ENCODE measurements at regions not wholly inside any gene's neighbourhood (a gene's known extent, or its start where the extent isn't known, plus 50 kb on each side); places are given as distances from the start of the nearest gene placed in this dataset.
A peak's percentile ranks its signal among the peaks of the same experiment; 100 is the strongest.

GRCh38 chr12:118850244-118850825, 131.0 kb upstream of the SRRM4 start:
- Histone ChIP-seq H3K9me3 (replicated peaks in 1 of 3) (no peaks in the 10 kb centered on the region), H3K36me3 (replicated peaks in 1 of 2) (no peaks in the 10 kb centered on the region), H3K27ac (no peak overlapping the region), H3K27me3 (no peaks in the 10 kb centered on the region), H3K4me3 (no peak overlapping the region), H3K4me1 (replicated peaks in 1 of 2) (no peaks in the 10 kb centered on the region)
- 36 to 43% (median 38%) methylated on average over 7 of the region's 7 CpGs for WGBS, 4 donors
- TF ChIP-seq, protein P1, sequence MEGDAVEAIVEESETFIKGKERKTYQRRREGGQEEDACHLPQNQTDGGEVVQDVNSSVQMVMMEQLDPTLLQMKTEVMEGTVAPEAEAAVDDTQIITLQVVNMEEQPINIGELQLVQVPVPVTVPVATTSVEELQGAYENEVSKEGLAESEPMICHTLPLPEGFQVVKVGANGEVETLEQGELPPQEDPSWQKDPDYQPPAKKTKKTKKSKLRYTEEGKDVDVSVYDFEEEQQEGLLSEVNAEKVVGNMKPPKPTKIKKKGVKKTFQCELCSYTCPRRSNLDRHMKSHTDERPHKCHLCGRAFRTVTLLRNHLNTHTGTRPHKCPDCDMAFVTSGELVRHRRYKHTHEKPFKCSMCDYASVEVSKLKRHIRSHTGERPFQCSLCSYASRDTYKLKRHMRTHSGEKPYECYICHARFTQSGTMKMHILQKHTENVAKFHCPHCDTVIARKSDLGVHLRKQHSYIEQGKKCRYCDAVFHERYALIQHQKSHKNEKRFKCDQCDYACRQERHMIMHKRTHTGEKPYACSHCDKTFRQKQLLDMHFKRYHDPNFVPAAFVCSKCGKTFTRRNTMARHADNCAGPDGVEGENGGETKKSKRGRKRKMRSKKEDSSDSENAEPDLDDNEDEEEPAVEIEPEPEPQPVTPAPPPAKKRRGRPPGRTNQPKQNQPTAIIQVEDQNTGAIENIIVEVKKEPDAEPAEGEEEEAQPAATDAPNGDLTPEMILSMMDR (IDR thresholded peaks at IDR 0.05): peak in 4 of 6 experiments; percentile 21 to 45 (median 32)
- TF ChIP-seq POLR2A (IDR thresholded peaks at IDR 0.05): no peak
- no peak for DNase-seq
- intact Hi-C loops (cut with DNase I): no loop called here

GRCh38 chr12:118851891-118852290, 129.4 kb upstream of the SRRM4 start:
- 53 to 60% (median 58%) methylated on average over 2 of the region's 2 CpGs for WGBS, 4 donors
- H3K36me3 ChIP-seq (replicated peaks in 1 of 2): no peaks in the 10 kb centered on the region
- no peaks in the 10 kb centered on the region for H3K27me3 ChIP-seq
- H3K4me1 ChIP-seq (replicated peaks in 1 of 2): no peaks in the 10 kb centered on the region
- H3K4me3 ChIP-seq: no peak overlapping the region
- no peaks in the 10 kb centered on the region for H3K9me3 ChIP-seq (replicated peaks in 1 of 3)
- DNase-seq: no peak
- intact Hi-C loops (cut with DNase I): no loop called here
- TF ChIP-seq POLR2A (IDR thresholded peaks at IDR 0.05): no peak
- TF ChIP-seq, protein P1 (IDR thresholded peaks at IDR 0.05): no peak
- H3K27ac ChIP-seq: no peak overlapping the region

- no peaks in the 10 kb centered on the region for H3K36me3 ChIP-seq (replicated peaks in 1 of 2)
- no peak overlapping the region for H3K27ac ChIP-seq
- DNase-seq: no peak
- TF ChIP-seq, protein P1 (IDR thresholded peaks at IDR 0.05): no peak
- TF ChIP-seq POLR2A (IDR thresholded peaks at IDR 0.05): no peak
- no peak overlapping the region for H3K4me3 ChIP-seq
- WGBS, 4 donors: 49 to 66% (median 55%) methylated on average over 4 of the region's 4 CpGs
- no peaks in the 10 kb centered on the region for H3K4me1 ChIP-seq (replicated peaks in 1 of 2)
- H3K27me3 ChIP-seq: no peaks in the 10 kb centered on the region
- intact Hi-C loops (cut with DNase I): no loop called here
- H3K9me3 ChIP-seq (replicated peaks in 1 of 3): no peaks in the 10 kb centered on the region
Observed at GRCh38 chr12:118853634-118854033, 127.7 kb upstream of the SRRM4 start.

DNA sequence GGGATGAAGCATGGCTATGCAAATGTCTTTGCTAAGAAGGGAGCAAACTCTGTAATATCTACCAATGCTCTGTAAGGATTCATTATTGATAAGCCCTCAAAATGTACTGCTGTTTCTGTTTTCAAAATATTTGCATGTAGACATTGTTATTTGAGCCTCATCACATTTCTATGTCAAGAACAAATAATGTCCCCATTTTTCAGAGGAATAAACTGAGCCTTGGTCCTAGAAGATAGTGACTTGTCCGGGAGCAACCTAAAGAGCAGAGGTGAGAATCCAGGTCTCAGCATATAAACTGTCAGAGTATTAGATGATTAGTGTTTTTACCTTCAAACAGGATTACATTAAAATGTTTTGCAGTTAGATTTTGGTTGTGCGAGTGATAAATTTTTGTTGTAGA, 125.5 kb upstream of the SRRM4 start:
- no peak overlapping the region for H3K27ac ChIP-seq
- H3K4me1 ChIP-seq (replicated peaks in 1 of 2): no peaks in the 10 kb centered on the region
- intact Hi-C loops (cut with DNase I): no loop called here
- H3K36me3 ChIP-seq (replicated peaks in 1 of 2): no peaks in the 10 kb centered on the region
- DNase-seq: no peak
- H3K27me3 ChIP-seq: no peaks in the 10 kb centered on the region
- 68 to 84% (median 81%) methylated on average over 2 of the region's 2 CpGs for WGBS, 4 donors
- TF ChIP-seq, protein P1 (IDR thresholded peaks at IDR 0.05): no peak
- no peak for TF ChIP-seq POLR2A (IDR thresholded peaks at IDR 0.05)
- no peak overlapping the region for H3K4me3 ChIP-seq
- no peaks in the 10 kb centered on the region for H3K9me3 ChIP-seq (replicated peaks in 1 of 3)
